Prostate gland (tissue), 2 donors: ENCODE measurements at regions not wholly inside any gene's neighbourhood (a gene's known extent, or its start where the extent isn't known, plus 50 kb on each side); places are given as distances from the start of the nearest gene placed in this dataset.
"Not testable (repeated sequence)": the region's sequence is repeated elsewhere in the genome, so short reads cannot be mapped to it uniquely, and the experiment has no call there.

Source experiments
- DNase-seq: peaks from one replicate; pipeline ENCODE4 v3.0.0-alpha.2; 2019; ENCODE audit warnings: low spot score
- H3K27ac ChIP-seq, 2 donors: fragments of 200-600 bp; sonication (generic); 2 replicates each; pipeline ENCODE4 v1.5.1; 2017 to 2019
- H3K27me3 ChIP-seq: fragments of 200-600 bp; sonication (generic); replicated peaks from 2 replicates; pipeline ENCODE4 v1.5.1; 2019; ENCODE audit not compliant: insufficient read depth
- H3K36me3 ChIP-seq, 2 donors: fragments of 200-600 bp; sonication (generic); 1 replicate in 1 of 2; 2 replicates in 1 of 2; pipeline versions ENCODE4 v1.5.1 to v1.8.1; 2017 to 2019
- H3K4me1 ChIP-seq: fragments of 200-600 bp; sonication (generic); replicated peaks from 2 replicates; pipeline ENCODE4 v1.5.1; 2019
- H3K4me3 ChIP-seq, 2 donors: fragments of 200-600 bp; sonication (generic); 2 replicates each; pipeline ENCODE4 v1.5.1; 2017 to 2019
- H3K9me3 ChIP-seq: fragments of 200-600 bp; sonication (generic); 2 replicates; pipeline ENCODE4 v1.5.1; 2017
- POLR2A ChIP-seq: fragments of 450-650 bp; IDR thresholded peaks from one replicate; pipeline ENCODE4 v1.6.1; 2016; ENCODE audit warnings: antibody characterized with exemption, mild to moderate bottlenecking
- POLR2AphosphoS5 ChIP-seq: sonication (generic); formaldehyde crosslinking; IDR thresholded peaks from one replicate; pipeline ENCODE4 v1.6.1; 2017; ENCODE audit warnings: antibody characterized with exemption
- WGBS: methylation state at CpG from one replicate; pipeline ENCODE4 v1.1.5; 2018; 5-methylcytosine and 5-hydroxymethylcytosine counted together
- intact Hi-C: fragments of 100-400 bp; cut with DNase I; formaldehyde crosslinking; loops from one replicate; pipeline ENCODE4 v1.14.2; 2022
- TF ChIP-seq, protein P1 (sequence below), 4 experiments: fragments of 200-600 bp in 2 of 4; fragments of 450-650 bp in 2 of 4; sonication (generic) in 2 of 4; IDR thresholded peaks; 1 replicate in 3 of 4; 2 replicates in 1 of 4; pipeline ENCODE4 v1.5.1; 2016 to 2019; ENCODE audit warnings: antibody characterized with exemption in 4 of 4, mild to moderate bottlenecking in 2 of 4, moderate library complexity in 2 of 4

DNA sequence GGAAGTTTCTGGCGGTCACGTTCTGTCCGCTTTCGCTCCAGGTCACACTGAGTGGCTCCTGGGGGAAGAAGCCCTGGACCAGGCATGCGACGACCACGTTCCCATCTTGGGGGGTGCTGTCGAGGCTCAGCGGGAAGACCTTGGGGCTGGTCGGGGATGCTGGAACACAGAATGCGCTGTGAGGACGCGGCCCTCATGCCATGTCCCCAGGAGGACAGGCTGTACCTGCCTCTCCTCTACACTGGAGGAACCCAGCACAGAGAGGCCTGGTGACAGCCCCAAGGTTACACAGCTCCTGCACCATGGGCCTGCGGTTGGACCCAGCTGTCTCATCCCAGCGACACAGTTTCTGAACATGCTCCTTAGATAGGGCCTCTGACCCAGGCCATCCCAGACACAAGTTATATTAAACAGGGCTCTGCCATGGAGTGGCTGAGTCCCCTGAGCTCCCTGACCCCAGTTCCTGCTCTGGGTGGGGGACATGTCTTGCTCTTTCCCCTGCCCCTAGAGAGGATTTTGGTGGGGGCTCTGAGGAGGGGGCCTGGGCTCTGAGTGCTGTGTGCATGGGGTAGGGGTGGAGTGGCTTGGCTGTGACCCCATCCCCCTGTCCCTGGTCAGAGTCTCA, 62.0 kb downstream of the TMEM121 start:
- Histone ChIP-seq H3K4me1 (no peaks in the 10 kb centered on the region), H3K9me3 (no peaks in the 10 kb centered on the region), H3K27ac (no peak overlapping the region), H3K4me3 (no peak overlapping the region), H3K27me3 (no peaks in the 10 kb centered on the region), H3K36me3 (no peaks in the 10 kb centered on the region)
- 88% methylated on average over 3 of the region's 15 CpGs for WGBS
- no peak for DNase-seq
- intact Hi-C loops: no loop called here
- no peak for TF ChIP-seq POLR2A
- TF ChIP-seq, protein P1, sequence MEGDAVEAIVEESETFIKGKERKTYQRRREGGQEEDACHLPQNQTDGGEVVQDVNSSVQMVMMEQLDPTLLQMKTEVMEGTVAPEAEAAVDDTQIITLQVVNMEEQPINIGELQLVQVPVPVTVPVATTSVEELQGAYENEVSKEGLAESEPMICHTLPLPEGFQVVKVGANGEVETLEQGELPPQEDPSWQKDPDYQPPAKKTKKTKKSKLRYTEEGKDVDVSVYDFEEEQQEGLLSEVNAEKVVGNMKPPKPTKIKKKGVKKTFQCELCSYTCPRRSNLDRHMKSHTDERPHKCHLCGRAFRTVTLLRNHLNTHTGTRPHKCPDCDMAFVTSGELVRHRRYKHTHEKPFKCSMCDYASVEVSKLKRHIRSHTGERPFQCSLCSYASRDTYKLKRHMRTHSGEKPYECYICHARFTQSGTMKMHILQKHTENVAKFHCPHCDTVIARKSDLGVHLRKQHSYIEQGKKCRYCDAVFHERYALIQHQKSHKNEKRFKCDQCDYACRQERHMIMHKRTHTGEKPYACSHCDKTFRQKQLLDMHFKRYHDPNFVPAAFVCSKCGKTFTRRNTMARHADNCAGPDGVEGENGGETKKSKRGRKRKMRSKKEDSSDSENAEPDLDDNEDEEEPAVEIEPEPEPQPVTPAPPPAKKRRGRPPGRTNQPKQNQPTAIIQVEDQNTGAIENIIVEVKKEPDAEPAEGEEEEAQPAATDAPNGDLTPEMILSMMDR (IDR thresholded peaks at IDR 0.05): no peak

- no peaks in the 10 kb centered on the region for H3K36me3 ChIP-seq
- H3K27ac ChIP-seq: no peak overlapping the region
- no peaks in the 10 kb centered on the region for H3K4me1 ChIP-seq
- H3K9me3 ChIP-seq: no peaks in the 10 kb centered on the region
- H3K4me3 ChIP-seq: no peak overlapping the region
- TF ChIP-seq POLR2A (no peak), POLR2AphosphoS5 (no peak)
- TF ChIP-seq, protein P1 (IDR thresholded peaks at IDR 0.05): no peak
- intact Hi-C loops: no loop called here
- WGBS: 95% methylated on average over 2 of the region's 2 CpGs
- H3K27me3 ChIP-seq: no peaks in the 10 kb centered on the region
- DNase-seq: no peak
These were observed 63.0 kb downstream of the TMEM121 start for GRCh38 chr14:105589161-105589925.

DNA sequence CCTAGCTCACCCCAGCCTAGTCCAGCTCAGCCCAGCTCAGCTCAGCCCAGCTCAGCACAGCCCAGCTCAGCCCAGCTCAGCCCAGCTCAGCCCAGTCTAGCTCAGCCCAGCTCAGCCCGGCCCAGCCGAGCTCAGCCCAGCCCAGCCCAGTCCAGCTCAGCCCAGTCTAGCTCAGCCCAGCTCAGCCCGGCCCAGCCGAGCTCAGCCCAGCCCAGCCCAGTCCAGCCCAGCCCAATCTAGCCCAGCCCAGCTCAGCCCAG, 63.5 kb downstream of the TMEM121 start:
- H3K4me3 ChIP-seq, H3K36me3 ChIP-seq, H3K27ac ChIP-seq, DNase-seq, H3K9me3 ChIP-seq, H3K27me3 ChIP-seq, H3K4me1 ChIP-seq, intact Hi-C loops: not testable (repeated sequence)
- WGBS: no CpG with 5 or more reads among the region's 4 CpGs

- no peak overlapping the region for H3K4me3 ChIP-seq
- WGBS: 91% methylated on average over 4 of the region's 4 CpGs
- no peaks in the 10 kb centered on the region for H3K27me3 ChIP-seq
- no peak overlapping the region for H3K27ac ChIP-seq
- no peaks in the 10 kb centered on the region for H3K36me3 ChIP-seq
- no peaks in the 10 kb centered on the region for H3K4me1 ChIP-seq
- intact Hi-C loops: no loop called here
- DNase-seq: no peak
- TF ChIP-seq POLR2AphosphoS5 (no peak), POLR2A (no peak)
- TF ChIP-seq, protein P1 (IDR thresholded peaks at IDR 0.05): no peak
- H3K9me3 ChIP-seq: no peaks in the 10 kb centered on the region
These were observed 64.7 kb downstream of the TMEM121 start for GRCh38 chr14:105591052-105591451.

DNA sequence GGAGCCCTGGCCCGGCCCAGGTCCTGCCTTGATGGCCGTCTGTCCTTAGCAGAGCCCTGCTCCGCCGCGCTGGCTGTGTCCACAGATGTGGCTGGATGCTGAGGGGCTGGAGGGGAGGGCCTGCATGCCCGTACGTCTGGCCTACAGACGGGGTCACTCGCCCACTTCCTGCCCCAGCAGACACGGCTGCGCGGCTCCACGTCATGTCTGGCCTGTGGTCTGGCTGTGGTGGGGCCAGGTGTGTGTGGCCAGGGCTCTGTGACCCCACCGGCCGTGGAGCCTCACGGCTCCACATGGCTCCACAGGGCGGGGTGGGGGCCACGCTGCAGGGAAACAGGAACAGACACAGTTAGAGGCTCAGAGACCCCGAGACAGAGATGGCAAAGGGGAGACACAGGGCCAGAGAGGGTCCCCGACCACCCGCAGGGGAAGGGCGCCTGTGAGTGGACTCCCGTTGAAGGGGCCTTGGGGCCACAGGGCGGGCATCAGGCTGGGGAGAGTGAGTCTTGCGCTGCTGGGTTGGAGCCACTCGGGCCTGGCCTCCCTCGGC, 65.5 kb downstream of the TMEM121 start:
- H3K4me1 ChIP-seq, H3K36me3 ChIP-seq, DNase-seq, H3K9me3 ChIP-seq, intact Hi-C loops, H3K27me3 ChIP-seq, H3K4me3 ChIP-seq, H3K27ac ChIP-seq: not testable (repeated sequence)
- 91% methylated on average over 13 of the region's 27 CpGs for WGBS

DNA sequence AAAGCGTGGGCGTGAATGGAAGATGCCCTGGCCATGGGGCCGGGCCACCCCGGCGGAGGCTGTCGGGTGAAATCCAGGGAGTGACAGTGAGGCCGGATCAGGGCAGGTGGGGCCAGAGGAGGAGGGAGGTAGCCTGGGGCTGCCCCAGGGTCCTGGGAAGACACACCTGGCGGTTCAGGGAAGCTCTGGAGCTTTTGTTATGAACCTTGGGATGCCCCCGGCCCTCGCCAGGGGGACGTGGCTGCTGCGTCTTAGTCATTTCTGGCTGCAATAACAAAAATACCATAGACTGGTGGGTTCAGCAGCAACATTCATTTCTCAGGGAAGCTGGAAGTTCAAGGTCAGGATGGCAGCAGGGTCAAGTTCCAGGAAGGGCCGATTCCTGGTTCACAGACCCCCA, 66.3 kb downstream of the TMEM121 start:
- H3K27ac ChIP-seq, intact Hi-C loops, H3K27me3 ChIP-seq, H3K9me3 ChIP-seq, H3K4me3 ChIP-seq, DNase-seq, H3K36me3 ChIP-seq, H3K4me1 ChIP-seq: not testable (repeated sequence)
- WGBS: 100% methylated on average over 6 of the region's 13 CpGs

DNA sequence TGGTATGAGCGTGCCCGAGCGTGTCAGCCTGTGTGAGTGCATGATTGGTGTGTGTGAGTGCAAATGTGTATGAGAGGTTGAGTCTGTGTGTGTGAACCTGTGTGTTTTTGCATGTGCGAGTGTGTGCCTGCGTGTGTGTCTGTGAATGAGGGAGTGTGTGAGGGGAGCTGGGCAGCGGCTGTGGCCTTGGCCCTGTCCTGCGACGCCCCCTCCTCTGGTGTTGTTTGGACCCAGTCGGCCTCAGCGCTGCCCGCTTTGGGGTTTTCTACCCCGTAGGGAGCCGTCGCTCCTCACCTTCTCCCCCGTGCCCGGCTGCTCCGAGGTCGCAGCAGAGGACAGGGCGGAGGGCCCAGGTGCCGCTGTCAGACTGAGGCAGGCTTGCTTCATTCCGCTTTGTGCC, 69.0 kb downstream of the TMEM121 start:
- H3K36me3 ChIP-seq, H3K4me3 ChIP-seq, H3K4me1 ChIP-seq, H3K27me3 ChIP-seq, DNase-seq, H3K27ac ChIP-seq, intact Hi-C loops, H3K9me3 ChIP-seq: not testable (repeated sequence)
- WGBS: 89% methylated on average over 8 of the region's 21 CpGs

- H3K27ac ChIP-seq, H3K36me3 ChIP-seq, H3K4me1 ChIP-seq, H3K4me3 ChIP-seq, H3K27me3 ChIP-seq, DNase-seq, H3K9me3 ChIP-seq, intact Hi-C loops: not testable (repeated sequence)
- 66% methylated on average over 6 of the region's 6 CpGs for WGBS
These were observed 70.0 kb downstream of the TMEM121 start for GRCh38 chr14:105596374-105596773.

- H3K9me3 ChIP-seq, H3K36me3 ChIP-seq, DNase-seq, H3K27ac ChIP-seq, H3K4me3 ChIP-seq, intact Hi-C loops, H3K4me1 ChIP-seq, H3K27me3 ChIP-seq: not testable (repeated sequence)
- 93% methylated on average over 29 of the region's 29 CpGs for WGBS
These were observed 71.8 kb downstream of the TMEM121 start for GRCh38 chr14:105598040-105598763.
